GM03348 (cell line): ENCODE measurements at regions not wholly inside any gene's neighbourhood (a gene's known extent, or its start where the extent isn't known, plus 50 kb on each side); places are given as distances from the start of the nearest gene placed in this dataset.
"Not testable (repeated sequence)": the region's sequence is repeated elsewhere in the genome, so short reads cannot be mapped to it uniquely, and the experiment has no call there.

Experiments
- DNase-seq: peaks from one replicate; pipeline ENCODE4 v3.0.0; 2012; ENCODE audit warnings: low spot score

- DNase-seq, result no peak
These were observed 50.3 kb upstream of the OSBPL11 start for GRCh38 chr3:125645616-125646015.

- DNase-seq, result no peak
These were observed 51.3 kb upstream of the OSBPL11 start for GRCh38 chr3:125646581-125646980.

- DNase-seq, result no peak
These were observed 52.2 kb upstream of the OSBPL11 start for GRCh38 chr3:125647318-125648014.

DNA sequence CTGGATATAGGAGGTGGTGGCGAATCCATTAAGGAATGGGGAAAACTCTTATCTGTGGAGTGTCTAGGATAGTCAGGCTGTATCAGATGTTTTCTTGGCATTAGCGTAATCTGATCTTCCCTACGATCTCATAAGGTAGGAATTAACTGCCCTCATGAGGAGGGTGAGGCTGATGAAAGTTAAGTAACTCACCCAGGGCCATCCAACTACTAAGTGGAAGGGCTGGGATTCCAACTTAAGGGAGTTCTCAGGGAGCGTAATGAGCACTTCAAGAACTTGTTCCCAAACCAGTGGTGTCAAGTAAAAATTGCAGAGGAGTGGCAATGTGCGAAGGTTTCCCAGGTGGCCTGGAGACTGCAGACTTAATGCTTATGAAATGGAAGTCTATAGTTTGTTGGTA lies 55.9 kb upstream of the OSBPL11 start:
- DNase-seq, result peak; percentile 19

DNA sequence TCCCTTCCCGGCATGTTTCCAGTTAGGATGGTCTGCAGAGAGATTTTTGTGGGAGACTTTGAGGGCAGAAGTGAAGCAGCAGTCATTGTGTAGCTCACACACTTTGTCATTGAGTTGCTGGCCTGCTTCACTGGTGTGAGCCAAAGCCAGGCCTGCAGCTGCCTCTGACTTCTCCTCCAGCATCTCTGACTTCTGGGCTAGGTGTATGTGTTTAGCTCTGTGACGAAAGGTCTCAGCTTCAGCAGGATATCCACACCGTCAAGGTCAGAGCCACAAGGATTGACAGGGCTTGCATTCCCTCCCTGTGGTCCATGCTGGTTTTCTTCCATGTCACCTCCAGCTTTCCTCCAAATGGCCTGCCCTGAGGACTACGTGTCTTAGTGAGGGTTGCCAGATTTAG lies 57.1 kb upstream of the OSBPL11 start:
- DNase-seq, result no peak

DNA sequence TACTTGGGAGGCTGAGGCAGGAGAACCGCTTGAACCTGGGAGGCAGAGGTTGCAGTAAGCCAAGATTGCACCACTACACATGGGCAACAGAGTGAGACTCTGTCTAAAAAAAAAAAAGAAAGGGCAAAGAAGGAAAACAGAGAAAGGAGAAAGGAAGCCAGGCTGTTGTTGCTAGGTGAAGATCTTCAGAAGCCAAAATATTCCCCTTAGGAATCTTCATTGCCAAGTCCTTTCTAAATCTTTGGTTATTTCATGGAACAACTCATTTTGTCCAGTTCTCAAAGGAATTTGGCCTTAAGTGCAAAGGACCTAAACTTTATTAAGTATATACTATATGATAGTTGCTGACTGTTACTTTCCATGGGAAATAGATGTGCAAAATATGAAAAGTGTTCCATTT lies 59.2 kb upstream of the OSBPL11 start:
- no peak for DNase-seq

GRCh38 chr3:125662675-125663074 lies 67.4 kb upstream of the OSBPL11 start:
- DNase-seq, result no peak

DNA sequence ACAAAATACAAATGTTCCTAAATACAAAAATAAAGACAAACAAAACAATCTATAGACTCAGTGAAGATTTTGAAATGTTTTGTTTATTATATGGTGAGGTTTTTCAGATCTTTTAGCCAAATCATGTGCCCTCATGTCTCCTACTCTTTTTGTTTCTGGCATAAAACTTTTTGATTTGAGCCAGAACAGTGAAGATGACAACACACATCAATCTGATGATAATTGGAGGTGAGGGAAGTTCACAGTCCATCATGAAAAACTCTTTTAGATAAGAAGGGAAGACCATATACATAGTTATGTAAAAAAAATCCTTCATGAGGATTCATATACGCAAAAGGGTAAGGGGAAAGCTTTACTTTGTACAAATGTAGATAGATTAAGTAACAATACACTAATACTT lies 75.1 kb upstream of the OSBPL11 start:
- no peak for DNase-seq

- no peak for DNase-seq
These were observed 75.6 kb upstream of the OSBPL11 start for GRCh38 chr3:125670945-125671344.

DNA sequence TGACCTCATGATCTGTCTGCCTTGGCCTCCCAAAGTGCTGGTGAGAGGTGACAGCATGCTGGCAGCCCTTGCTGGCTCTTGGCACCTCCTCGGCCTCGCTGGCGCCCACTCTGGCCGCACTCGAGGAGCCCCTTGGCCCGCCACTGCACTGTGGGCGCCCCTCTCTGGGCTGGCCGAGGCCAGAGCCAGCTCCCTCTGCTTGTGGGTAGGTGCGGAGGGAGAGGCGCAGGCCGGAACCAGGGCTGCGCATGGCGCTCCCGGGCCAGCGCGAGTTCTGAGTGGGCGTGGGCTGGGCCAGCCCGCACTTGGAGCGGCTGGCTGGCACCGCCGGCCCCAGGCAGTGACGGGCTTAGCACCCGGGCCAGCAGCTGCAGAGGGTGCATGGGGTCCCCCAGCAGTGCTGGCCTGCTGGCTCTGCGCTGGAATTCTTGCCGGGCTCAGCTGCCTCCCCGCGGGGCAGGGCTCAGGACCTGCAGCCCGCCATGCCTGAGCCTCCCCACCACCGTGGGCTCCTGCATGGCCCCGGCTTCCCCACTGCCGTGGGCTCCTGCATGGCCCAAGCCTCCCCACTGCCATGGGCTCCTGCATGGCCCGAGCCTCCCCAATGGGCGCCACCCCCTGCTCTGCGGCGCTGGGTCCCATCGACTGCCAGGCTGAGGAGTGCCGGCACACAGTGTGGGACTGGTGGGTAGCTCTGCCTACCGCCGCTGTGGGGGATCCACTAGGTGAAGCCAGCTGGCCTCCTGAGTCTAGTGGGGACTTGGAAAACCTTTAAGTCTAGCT lies 76.4 kb upstream of the OSBPL11 start:
- no peak for DNase-seq

DNA sequence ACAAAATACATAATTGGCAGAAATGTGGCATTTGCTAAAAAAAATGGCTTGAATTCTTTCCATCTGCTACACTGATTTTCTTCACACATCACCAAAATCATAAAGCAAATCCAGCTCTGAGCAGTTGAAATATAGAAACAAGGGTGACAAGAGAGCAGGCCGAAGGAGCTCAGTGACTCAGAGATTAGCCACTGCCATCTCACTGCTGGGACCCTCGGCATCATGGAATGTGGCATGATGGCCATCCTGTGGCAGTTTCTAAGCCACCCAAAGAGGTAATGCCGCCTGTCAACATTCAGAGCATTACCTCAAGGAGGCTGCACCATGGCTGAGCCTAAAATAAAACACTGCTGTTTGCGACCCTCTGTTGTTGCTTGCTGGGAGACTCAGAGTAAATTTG lies 80.5 kb upstream of the OSBPL11 start:
- DNase-seq, result no peak

DNA sequence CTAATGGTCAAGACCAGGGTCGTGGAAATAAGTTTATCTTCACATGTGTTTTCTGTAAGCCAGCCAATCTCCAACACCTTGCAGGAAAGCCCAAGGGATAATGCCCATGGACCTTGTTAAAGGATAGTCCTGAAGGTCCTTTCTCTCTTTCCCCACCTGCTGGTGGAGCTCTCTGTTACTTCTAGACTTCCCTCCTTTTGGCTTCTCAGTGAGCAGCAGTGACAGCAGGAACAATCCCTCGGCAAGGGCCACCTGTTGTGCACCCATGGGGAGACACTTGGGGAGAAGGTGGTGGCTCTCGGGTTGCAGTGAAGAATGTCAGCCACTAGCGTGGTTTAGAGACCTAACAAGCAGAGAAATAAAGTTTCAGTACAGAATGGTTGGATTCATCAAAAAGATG lies 84.0 kb upstream of the OSBPL11 start:
- no peak for DNase-seq

DNA sequence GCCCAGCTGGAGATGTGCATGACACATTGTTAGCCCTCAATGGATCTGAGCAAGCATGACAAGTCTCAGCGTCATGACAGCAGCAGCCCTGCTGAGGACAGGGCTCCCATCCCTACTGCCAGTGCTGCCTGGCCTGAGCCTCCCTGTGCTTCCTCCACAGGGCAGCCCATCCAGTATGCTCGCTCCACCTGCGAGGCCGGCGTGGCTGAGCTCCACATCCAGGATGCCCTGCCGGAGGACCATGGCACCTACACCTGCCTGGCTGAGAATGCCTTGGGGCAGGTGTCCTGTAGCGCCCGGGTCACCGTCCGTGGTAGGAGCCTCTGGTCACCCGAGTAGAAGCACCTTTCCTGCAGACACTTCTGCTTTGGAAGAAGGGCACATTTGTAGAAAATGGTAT lies 85.8 kb upstream of the OSBPL11 start:
- DNase-seq, result no peak

DNA sequence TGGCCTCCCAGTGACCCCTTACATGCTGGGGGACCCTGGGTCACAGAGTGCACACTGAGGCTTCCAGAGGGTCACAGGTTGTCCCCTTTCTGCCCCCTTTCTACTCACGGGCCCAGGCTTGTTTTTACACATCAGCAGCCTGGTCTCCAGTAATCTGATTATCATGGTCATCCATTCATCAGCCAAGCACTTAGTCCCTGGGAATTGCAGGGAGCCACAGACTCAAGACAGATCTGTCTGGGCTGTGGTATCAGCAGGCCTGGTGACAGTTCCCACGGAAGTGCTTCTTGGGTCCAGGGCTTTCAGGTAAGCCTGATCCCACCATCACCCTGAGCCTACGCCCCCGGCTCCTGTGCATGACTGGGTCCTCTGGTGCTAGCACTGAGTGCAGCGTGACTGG lies 86.6 kb upstream of the OSBPL11 start:
- not testable (repeated sequence) for DNase-seq

DNA sequence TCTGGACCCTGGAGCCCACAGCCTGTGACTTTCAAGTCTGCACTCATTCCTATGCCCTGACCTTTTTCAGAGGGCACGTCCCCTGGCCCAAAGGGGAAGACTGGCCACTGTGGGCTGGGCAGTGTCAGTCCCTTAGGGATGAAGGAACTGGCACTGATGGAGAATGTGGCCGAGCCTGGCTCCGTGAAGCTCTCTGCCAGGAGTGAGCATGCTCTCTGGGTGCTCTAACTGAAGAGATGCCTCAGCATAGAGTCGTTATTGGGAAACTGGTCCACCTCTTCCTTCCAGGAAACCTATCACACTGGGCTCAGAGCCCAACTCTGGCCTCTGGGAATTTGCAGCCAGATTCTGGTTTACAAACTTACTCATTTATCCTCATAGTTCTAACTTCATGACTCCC lies 87.3 kb upstream of the OSBPL11 start:
- DNase-seq, result peak; percentile 51

GRCh38 chr3:125683067-125683829 lies 88.0 kb upstream of the OSBPL11 start:
- no peak for DNase-seq

- DNase-seq, result no peak
These were observed 88.9 kb upstream of the OSBPL11 start for GRCh38 chr3:125684199-125684598.

- DNase-seq, result not testable (repeated sequence)
These were observed 90.4 kb upstream of the OSBPL11 start for GRCh38 chr3:125685741-125686140.

- DNase-seq, result no peak
These were observed 97.1 kb upstream of the OSBPL11 start for GRCh38 chr3:125692361-125692760.

GRCh38 chr3:125693887-125694286 lies 98.6 kb upstream of the OSBPL11 start:
- no peak for DNase-seq

GRCh38 chr3:125694761-125695294 lies 99.5 kb upstream of the OSBPL11 start:
- no peak for DNase-seq

DNA sequence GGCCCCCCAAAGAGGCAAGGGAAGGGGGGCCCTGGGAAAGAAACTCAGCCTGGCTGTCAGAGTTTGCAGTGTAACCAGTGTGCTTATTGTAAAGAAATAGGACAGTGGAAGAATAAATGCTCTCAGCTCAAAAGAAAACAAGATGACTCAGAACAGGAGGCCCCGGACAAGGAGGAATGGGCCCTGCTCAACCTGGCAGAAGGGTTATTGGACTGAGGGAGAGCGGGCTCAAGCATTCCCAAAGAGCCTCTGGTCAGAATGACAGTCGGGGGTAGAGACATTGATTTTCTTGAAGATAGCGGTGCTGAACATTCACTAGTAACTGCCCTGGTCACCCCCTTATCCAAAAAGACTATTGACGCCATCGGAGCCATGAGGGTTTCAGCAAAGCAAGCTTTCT lies 100.4 kb upstream of the OSBPL11 start:
- DNase-seq, result no peak

DNA sequence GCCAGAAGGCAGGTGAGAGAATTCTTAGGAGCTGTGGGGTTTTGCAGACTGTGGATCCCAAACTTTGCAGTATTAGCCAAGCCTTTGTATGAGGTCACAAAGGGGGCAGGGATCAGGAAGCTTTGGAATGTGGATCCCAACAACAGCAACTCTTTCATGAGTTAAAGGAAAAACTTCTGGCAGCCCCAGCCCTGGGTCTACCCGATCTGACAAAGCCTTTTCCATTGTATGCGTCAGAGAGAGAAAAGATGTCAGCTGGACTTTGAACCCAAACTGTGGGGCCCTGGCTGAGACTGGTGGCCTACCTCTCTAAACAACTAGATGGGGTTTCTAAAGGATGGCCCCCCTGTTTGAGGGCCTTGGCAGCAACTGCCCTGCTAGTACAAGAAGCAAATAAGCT lies 101.8 kb upstream of the OSBPL11 start:
- not testable (repeated sequence) for DNase-seq
